Gastroesophageal sphincter (tissue), 4 donors: ENCODE measurements at regions not wholly inside any gene's neighbourhood (a gene's known extent, or its start where the extent isn't known, plus 50 kb on each side); places are given as distances from the start of the nearest gene placed in this dataset.

Experiments
- ATAC-seq: fragments of 150-250 bp; one replicate; pipeline ENCODE4 v1.9.1; 2016; ENCODE audit warnings: mild to moderate bottlenecking, moderate library complexity
- H3K27ac ChIP-seq, 4 donors: fragments of 200-600 bp; sonication (generic) in 3 of 4; 1 replicate in 3 of 4; 2 replicates in 1 of 4; pipeline ENCODE4 v1.5.1; 2016 to 2019
- H3K27me3 ChIP-seq: fragments of 200-600 bp; sonication (generic); one replicate; pipeline ENCODE4 v1.5.1; 2019
- H3K36me3 ChIP-seq, 2 donors: fragments of 200-600 bp; sonication (generic); one replicate each; pipeline ENCODE4 v1.5.1; 2019; ENCODE audit warnings: control low read depth in 1 of 2
- H3K4me1 ChIP-seq, 3 donors: fragments of 200-600 bp; sonication (generic); 1 replicate in 2 of 3; 2 replicates in 1 of 3; pipeline ENCODE4 v1.5.1; 2016 to 2019; ENCODE audit warnings: control low read depth in 2 of 3
- H3K4me3 ChIP-seq, 2 donors: fragments of 200-600 bp; sonication (generic); one replicate each; pipeline ENCODE4 v1.5.1; 2019; ENCODE audit warnings: mild to moderate bottlenecking in 1 of 2, moderate library complexity in 1 of 2
- H3K9me3 ChIP-seq, 3 donors: fragments of 200-600 bp; sonication (generic); one replicate each; pipeline ENCODE4 v1.5.1; 2017 to 2019; ENCODE audit warnings: control low read depth in 2 of 3
- EP300 ChIP-seq: sonication (generic); formaldehyde crosslinking; IDR thresholded peaks from one replicate; pipeline ENCODE4 v1.6.1; 2017; ENCODE audit warnings: antibody characterized with exemption, mild to moderate bottlenecking
- POLR2A ChIP-seq, 2 donors: fragments of 450-650 bp; IDR thresholded peaks; one replicate each; pipeline ENCODE4 v1.6.1; 2017; ENCODE audit warnings: antibody characterized with exemption in 2 of 2, mild to moderate bottlenecking in 2 of 2, moderate library complexity in 1 of 2
- POLR2AphosphoS5 ChIP-seq: sonication (generic); formaldehyde crosslinking; IDR thresholded peaks from one replicate; pipeline ENCODE4 v1.6.1; 2017; ENCODE audit warnings: antibody characterized with exemption
- WGBS, 2 donors: methylation state at CpG; one replicate each; pipeline ENCODE4 v1.1.5; 2018; ENCODE audit warnings: low coverage in 1 of 2; 5-methylcytosine and 5-hydroxymethylcytosine counted together
- TF ChIP-seq, protein P1 (sequence below), 4 experiments: fragments of 200-600 bp in 2 of 4; fragments of 450-650 bp in 2 of 4; sonication (generic) in 1 of 4; IDR thresholded peaks; one replicate each; pipeline ENCODE4 v1.5.1; 2017 to 2019; ENCODE audit warnings: antibody characterized with exemption in 4 of 4, mild to moderate bottlenecking in 2 of 4, moderate library complexity in 2 of 4

GRCh38 chr14:101061411-101062064 lies 158.0 kb upstream of the RTL1 start:
- ATAC-seq, result no peak
- TF ChIP-seq, protein P1, sequence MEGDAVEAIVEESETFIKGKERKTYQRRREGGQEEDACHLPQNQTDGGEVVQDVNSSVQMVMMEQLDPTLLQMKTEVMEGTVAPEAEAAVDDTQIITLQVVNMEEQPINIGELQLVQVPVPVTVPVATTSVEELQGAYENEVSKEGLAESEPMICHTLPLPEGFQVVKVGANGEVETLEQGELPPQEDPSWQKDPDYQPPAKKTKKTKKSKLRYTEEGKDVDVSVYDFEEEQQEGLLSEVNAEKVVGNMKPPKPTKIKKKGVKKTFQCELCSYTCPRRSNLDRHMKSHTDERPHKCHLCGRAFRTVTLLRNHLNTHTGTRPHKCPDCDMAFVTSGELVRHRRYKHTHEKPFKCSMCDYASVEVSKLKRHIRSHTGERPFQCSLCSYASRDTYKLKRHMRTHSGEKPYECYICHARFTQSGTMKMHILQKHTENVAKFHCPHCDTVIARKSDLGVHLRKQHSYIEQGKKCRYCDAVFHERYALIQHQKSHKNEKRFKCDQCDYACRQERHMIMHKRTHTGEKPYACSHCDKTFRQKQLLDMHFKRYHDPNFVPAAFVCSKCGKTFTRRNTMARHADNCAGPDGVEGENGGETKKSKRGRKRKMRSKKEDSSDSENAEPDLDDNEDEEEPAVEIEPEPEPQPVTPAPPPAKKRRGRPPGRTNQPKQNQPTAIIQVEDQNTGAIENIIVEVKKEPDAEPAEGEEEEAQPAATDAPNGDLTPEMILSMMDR (IDR thresholded peaks at IDR 0.05), result no peak
- TF ChIP-seq POLR2A (IDR thresholded peaks at IDR 0.05), result no peak
- no peak for TF ChIP-seq EP300
- no peak for TF ChIP-seq POLR2AphosphoS5
- Histone ChIP-seq H3K9me3 (no peaks in the 10 kb centered on the region), H3K36me3 (no peaks in the 10 kb centered on the region), H3K27me3 (peaks cover 14% of the 10 kb centered on the region), H3K27ac (no peak overlapping the region), H3K4me1 (no peaks in the 10 kb centered on the region), H3K4me3 (no peak overlapping the region)
- 80 to 87% methylated on average over 2 to 3 of the region's 18 CpGs for WGBS, 2 donors

- no peak for TF ChIP-seq POLR2A (IDR thresholded peaks at IDR 0.05)
- TF ChIP-seq, protein P1 (IDR thresholded peaks at IDR 0.05), result no peak
- no peak for TF ChIP-seq EP300
- TF ChIP-seq POLR2AphosphoS5, result no peak
- Histone ChIP-seq H3K27ac (no peak overlapping the region), H3K9me3 (no peaks in the 10 kb centered on the region), H3K4me1 (no peaks in the 10 kb centered on the region), H3K27me3 (peaks cover 14% of the 10 kb centered on the region), H3K36me3 (no peaks in the 10 kb centered on the region), H3K4me3 (no peak overlapping the region)
- WGBS, 2 donors, result 66 to 82% methylated on average over 5 to 10 of the region's 19 CpGs
- no peak for ATAC-seq
Measured at GRCh38 chr14:101062065-101062450, 158.5 kb upstream of the RTL1 start.

GRCh38 chr14:101062601-101063000 lies 159.1 kb upstream of the RTL1 start:
- Histone ChIP-seq H3K36me3 (no peaks in the 10 kb centered on the region), H3K4me1 (no peaks in the 10 kb centered on the region), H3K4me3 (no peak overlapping the region), H3K27me3 (peaks cover 14% of the 10 kb centered on the region), H3K9me3 (no peaks in the 10 kb centered on the region), H3K27ac (no peak overlapping the region)
- WGBS, 2 donors, result 53% methylated on average over 7 of the region's 7 CpGs
- TF ChIP-seq POLR2AphosphoS5 (no peak), EP300 (no peak), POLR2A (IDR thresholded peaks at IDR 0.05) (no peak)
- TF ChIP-seq, protein P1 (IDR thresholded peaks at IDR 0.05), result no peak
- ATAC-seq, result no peak

DNA sequence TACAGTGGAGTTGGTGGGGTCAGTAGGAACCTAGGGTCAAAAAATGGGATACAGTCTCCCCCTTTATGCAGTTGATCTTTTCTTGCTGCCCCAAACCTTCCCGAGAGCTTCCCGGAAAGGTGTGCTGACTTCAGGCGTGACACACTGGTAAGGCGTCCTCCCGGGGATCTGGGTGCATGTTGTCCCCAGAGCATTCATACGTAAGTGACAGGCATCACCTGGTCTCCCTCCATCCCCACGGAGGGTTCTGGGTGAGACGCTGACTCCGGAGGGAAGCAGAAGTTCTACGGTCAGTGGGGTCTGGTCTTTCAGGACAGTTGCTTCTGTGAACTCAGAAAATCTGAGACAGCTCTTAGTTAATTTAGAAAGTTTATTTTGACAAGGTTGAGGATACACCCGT lies 159.6 kb upstream of the RTL1 start:
- 68 to 78% methylated on average over 6 to 9 of the region's 11 CpGs for WGBS, 2 donors
- TF ChIP-seq POLR2A (IDR thresholded peaks at IDR 0.05), result no peak
- TF ChIP-seq EP300, result no peak
- TF ChIP-seq POLR2AphosphoS5, result no peak
- TF ChIP-seq, protein P1 (IDR thresholded peaks at IDR 0.05), result no peak
- ATAC-seq, result no peak
- Histone ChIP-seq H3K4me1 (no peaks in the 10 kb centered on the region), H3K9me3 (no peaks in the 10 kb centered on the region), H3K4me3 (no peak overlapping the region), H3K27me3 (peaks cover 14% of the 10 kb centered on the region), H3K36me3 (no peaks in the 10 kb centered on the region), H3K27ac (no peak overlapping the region)

DNA sequence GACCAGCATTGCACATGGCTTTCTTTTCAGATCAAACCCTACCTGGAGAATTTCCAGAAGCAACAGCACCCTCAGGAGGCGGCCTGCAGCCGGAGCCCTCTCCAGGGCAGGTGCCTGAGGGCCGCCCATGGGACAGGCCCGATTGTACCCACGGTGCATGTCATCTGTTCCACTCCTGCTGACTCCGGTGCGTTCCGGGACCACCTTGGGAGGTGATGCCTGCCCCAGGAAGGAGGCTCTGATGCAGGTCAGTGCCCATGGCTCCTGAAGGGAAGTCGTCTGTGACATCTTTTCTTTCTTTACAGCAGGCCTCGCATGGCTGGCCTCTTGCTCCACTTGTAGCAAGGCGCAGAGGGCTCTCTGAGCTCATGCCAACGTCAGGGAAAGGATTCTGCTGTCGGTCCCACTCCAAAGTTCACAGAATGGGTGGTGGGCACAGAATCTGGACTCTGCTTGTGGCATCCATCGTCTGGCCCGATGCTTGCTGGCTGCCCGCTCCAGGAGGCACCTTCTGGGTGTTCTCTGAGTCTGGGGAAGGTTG lies 160.7 kb upstream of the RTL1 start:
- no peak for ATAC-seq
- no peaks in the 10 kb centered on the region for H3K4me1 ChIP-seq
- no peak overlapping the region for H3K27ac ChIP-seq

More for the DNA sequence above, 160.7 kb upstream of the RTL1 start:
- 92% methylated on average over 2 of the region's 16 CpGs; no CpG with 5 or more reads in 1 of the 2 donors for WGBS, 2 donors
- TF ChIP-seq EP300 (no peak), POLR2AphosphoS5 (no peak), POLR2A (IDR thresholded peaks at IDR 0.05) (no peak)
- TF ChIP-seq, protein P1 (IDR thresholded peaks at IDR 0.05), result no peak
- peaks cover 14% of the 10 kb centered on the region for H3K27me3 ChIP-seq
- no peaks in the 10 kb centered on the region for H3K9me3 ChIP-seq
- no peak overlapping the region for H3K4me3 ChIP-seq
- no peaks in the 10 kb centered on the region for H3K36me3 ChIP-seq
